Heart right ventricle (tissue), 16 donors: ENCODE measurements at regions not wholly inside any gene's neighbourhood (a gene's known extent, or its start where the extent isn't known, plus 50 kb on each side); places are given as distances from the start of the nearest gene placed in this dataset.

Source experiments
- ATAC-seq, 8 donors: fragments of 200-7000 bp; cut with Tn5 transposase; one replicate each; pipeline ENCODE4 v1.9.1; 2020; ENCODE audit warnings: mild to moderate bottlenecking in 8 of 8, moderate library complexity in 8 of 8, moderate number of reproducible peaks in 1 of 8
- DNase-seq, 2 donors: peaks; one replicate each; pipeline ENCODE4 v3.0.0-alpha.2; 2020
- H3K27ac ChIP-seq, 10 donors: fragments of 200-600 bp; sonication (generic) in 2 of 10; one replicate each; pipeline versions ENCODE4 v1.5.0 to v1.8.0; 2020 to 2022; ENCODE audit warnings: mild to moderate bottlenecking in 3 of 10
- H3K27me3 ChIP-seq, 7 donors: fragments of 200-600 bp; one replicate each; pipeline ENCODE4 v1.8.0; 2021 to 2022; ENCODE audit warnings: mild to moderate bottlenecking in 2 of 7
- H3K36me3 ChIP-seq, 9 donors: fragments of 200-600 bp; sonication (generic) in 1 of 9; one replicate each; pipeline versions ENCODE4 v1.5.0 to v1.8.0; 2020 to 2022; ENCODE audit warnings: mild to moderate bottlenecking in 2 of 9
- H3K4me1 ChIP-seq, 9 donors: fragments of 200-600 bp; sonication (generic) in 1 of 9; one replicate each; pipeline versions ENCODE4 v1.5.0 to v1.8.0; 2020 to 2022; ENCODE audit warnings: mild to moderate bottlenecking in 4 of 9
- H3K4me3 ChIP-seq, 10 donors: fragments of 200-600 bp; sonication (generic) in 2 of 10; one replicate each; pipeline versions ENCODE4 v1.5.0 to v1.8.0; 2020 to 2022; ENCODE audit warnings: mild to moderate bottlenecking in 7 of 10, moderate library complexity in 2 of 10
- H3K9me3 ChIP-seq, 11 donors: fragments of 200-600 bp in 10 of 11; sonication (generic) in 2 of 11; one replicate each; pipeline versions ENCODE4 v1.5.0 to v1.8.0; 2013 to 2022; ENCODE audit warnings: mild to moderate bottlenecking in 2 of 11, control low read depth in 1 of 11, moderate library complexity in 1 of 11
- WGBS, 2 donors: extraction: QIAGEN DNeasy Blood & Tissue Kit; methylation state at CpG; one replicate each; pipeline ENCODE4 v1.1.7; 2013; ENCODE audit warnings: inconsistent platforms in 1 of 2; 5-methylcytosine and 5-hydroxymethylcytosine counted together
- intact Hi-C, 10 donors: fragments of 100-400 bp; cut with DNase I; formaldehyde crosslinking; loops; one replicate each; pipeline versions ENCODE4 v1.11.1 to v1.14.2; 2022
- TF ChIP-seq, protein P1 (sequence below), 9 donors: fragments of 200-600 bp; sonication (generic) in 2 of 9; IDR thresholded peaks; one replicate each; pipeline versions ENCODE4 v1.5.0 to v1.8.0; 2021 to 2022; ENCODE audit warnings: antibody characterized with exemption in 9 of 9, mild to moderate bottlenecking in 5 of 9, moderate library complexity in 1 of 9
- donor health status: Arrhythmogenic right ventricular cardiomyopathy.
- donor health status: ischemic (EF 13 %, LVEDD 7.1; RV severe dilation, severe dysfunction).
- donor health status: healthy with polysubstance abuse.
- donor health status: DM: no; HTN: yes; CAD: no.
- donor health status: DM: no; HTN: no; CAD: no.
- donor health status: ischemic (EF 25% LVEDD 6.9; RV normal size, moderate dysfunction).
- donor health status: ischemic (EF 25% LVEDD 5.7; RV mildly dilated, moderate dysfunction).
- donor health status: healthy.
- donor health status: DM: yes; HTN: yes; CAD: no.
- donor health status: Ischemic cardiomyopathy.
- donor health status: ischemic (EF 35%, LVEDD 5.7; RV mildly dilated, moderate dysfunction).
- donor health status: nonischemic (EF 11% LVEDD 7.7; RV severe dilation, severe dysfunction).
- donor health status: DM: yes; HTN: yes; CAD: no.
- donor health status: PGD.
- donor health status: ischemic (EF 29% LVEDD 5.4; RV normal size, mild dysfunction).
- donor health status: nonischemic (EF 23%, LVEDD 6.1; RV moderate dilation, normal function).

- WGBS, 2 donors: 29 to 31% methylated on average over 4 of the region's 4 CpGs
- TF ChIP-seq, protein P1, sequence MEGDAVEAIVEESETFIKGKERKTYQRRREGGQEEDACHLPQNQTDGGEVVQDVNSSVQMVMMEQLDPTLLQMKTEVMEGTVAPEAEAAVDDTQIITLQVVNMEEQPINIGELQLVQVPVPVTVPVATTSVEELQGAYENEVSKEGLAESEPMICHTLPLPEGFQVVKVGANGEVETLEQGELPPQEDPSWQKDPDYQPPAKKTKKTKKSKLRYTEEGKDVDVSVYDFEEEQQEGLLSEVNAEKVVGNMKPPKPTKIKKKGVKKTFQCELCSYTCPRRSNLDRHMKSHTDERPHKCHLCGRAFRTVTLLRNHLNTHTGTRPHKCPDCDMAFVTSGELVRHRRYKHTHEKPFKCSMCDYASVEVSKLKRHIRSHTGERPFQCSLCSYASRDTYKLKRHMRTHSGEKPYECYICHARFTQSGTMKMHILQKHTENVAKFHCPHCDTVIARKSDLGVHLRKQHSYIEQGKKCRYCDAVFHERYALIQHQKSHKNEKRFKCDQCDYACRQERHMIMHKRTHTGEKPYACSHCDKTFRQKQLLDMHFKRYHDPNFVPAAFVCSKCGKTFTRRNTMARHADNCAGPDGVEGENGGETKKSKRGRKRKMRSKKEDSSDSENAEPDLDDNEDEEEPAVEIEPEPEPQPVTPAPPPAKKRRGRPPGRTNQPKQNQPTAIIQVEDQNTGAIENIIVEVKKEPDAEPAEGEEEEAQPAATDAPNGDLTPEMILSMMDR (IDR thresholded peaks at IDR 0.05): no peak
- Histone ChIP-seq H3K36me3 (no peaks in the 10 kb centered on the region), H3K4me3 (no peak overlapping the region), H3K9me3 (no peaks in the 10 kb centered on the region), H3K27me3 (no peaks in the 10 kb centered on the region), H3K27ac (no peak overlapping the region), H3K4me1 (no peaks in the 10 kb centered on the region)
- DNase-seq (no peak), ATAC-seq (no peak)
- intact Hi-C loops: no loop called here
Measured at GRCh38 chr3:145639003-145639606, 521.9 kb downstream of the PLOD2 start.

- Histone ChIP-seq H3K36me3 (no peaks in the 10 kb centered on the region), H3K27me3 (no peaks in the 10 kb centered on the region), H3K4me3 (no peak overlapping the region), H3K9me3 (no peaks in the 10 kb centered on the region), H3K4me1 (no peaks in the 10 kb centered on the region), H3K27ac (no peak overlapping the region)
- ATAC-seq (no peak), DNase-seq (no peak)
- intact Hi-C loops: no loop called here
- TF ChIP-seq, protein P1 (IDR thresholded peaks at IDR 0.05): no peak
- WGBS, 2 donors: 81 to 84% methylated on average over 3 of the region's 3 CpGs
Measured at GRCh38 chr3:145639875-145640274, 521.1 kb downstream of the PLOD2 start.

DNA sequence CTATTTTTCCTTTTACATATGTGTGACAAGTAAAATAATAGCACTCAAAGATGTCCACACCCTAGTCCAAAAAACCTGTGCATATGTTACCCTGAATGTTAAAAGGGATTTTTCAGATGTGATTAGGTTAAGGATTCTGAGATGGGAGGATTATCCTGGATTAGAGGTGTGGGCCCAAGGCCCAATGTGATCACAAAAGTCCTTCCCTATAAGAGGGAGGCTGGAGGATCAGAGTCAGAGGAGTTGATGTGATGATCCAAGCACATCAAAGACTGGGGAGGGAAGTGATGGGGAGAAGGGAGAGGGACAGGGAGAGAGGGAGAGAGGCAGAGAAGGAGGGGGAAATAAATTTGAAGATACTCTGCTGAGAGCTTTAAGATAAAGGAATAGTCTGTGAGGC lies 512.6 kb downstream of the PLOD2 start:
- TF ChIP-seq, protein P1 (IDR thresholded peaks at IDR 0.05): no peak
- Histone ChIP-seq H3K4me1 (no peaks in the 10 kb centered on the region), H3K27ac (no peak overlapping the region), H3K4me3 (no peak overlapping the region), H3K36me3 (no peaks in the 10 kb centered on the region), H3K27me3 (no peaks in the 10 kb centered on the region), H3K9me3 (peaks cover 0 to 9% (median 0%) of the 10 kb centered on the region in 11 donors)
- intact Hi-C loops: no loop called here
- ATAC-seq (no peak), DNase-seq (no peak)

DNA sequence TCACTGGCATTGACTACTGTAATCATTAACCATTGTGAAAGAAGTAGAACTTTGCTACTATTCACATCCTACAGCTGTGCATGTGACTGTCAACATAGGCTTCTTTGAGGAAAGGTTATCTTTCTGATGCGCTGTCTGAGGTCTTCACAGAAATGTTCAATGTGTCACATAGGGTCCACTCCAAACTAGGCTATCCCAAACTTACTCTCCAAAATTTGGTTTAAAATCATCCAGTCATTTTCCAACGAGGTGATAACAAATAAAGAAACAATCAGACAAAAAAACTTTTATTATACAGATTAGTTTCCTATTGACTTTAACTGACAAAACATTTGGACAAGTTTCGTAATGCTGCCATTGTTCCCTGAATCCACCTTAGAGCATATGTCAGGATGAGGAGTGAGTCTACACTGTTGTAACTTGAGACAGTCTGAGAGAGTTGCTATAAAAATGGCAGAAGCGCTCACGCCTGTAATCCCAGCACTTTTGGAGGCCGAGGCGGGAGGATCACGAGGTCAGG lies 511.6 kb downstream of the PLOD2 start:
- Histone ChIP-seq H3K9me3 (peaks cover 0 to 9% (median 0%) of the 10 kb centered on the region in 11 donors), H3K4me3 (no peak overlapping the region), H3K36me3 (no peaks in the 10 kb centered on the region), H3K27me3 (no peaks in the 10 kb centered on the region), H3K27ac (no peak overlapping the region), H3K4me1 (no peaks in the 10 kb centered on the region)
- TF ChIP-seq, protein P1 (IDR thresholded peaks at IDR 0.05): no peak
- no peak for DNase-seq
- 89 to 97% methylated on average over 8 of the region's 8 CpGs for WGBS, 2 donors
- intact Hi-C loops: no loop called here
- ATAC-seq: no peak
